Ectodermal cell (in vitro differentiated cells): ENCODE measurements at regions not wholly inside any gene's neighbourhood (a gene's known extent, or its start where the extent isn't known, plus 50 kb on each side); places are given as distances from the start of the nearest gene placed in this dataset.
"Not testable (repeated sequence)": the region's sequence is repeated elsewhere in the genome, so short reads cannot be mapped to it uniquely, and the experiment has no call there.

Experiments
- H3K27ac ChIP-seq: 2 replicates; pipeline ENCODE4 v1.7.0; 2013; ENCODE audit warnings: mild to moderate bottlenecking, low read depth, low read length; ENCODE audit not compliant: insufficient read depth, poor library complexity, severe bottlenecking
- H3K27me3 ChIP-seq: 2 replicates; pipeline ENCODE4 v1.7.0; 2013; ENCODE audit warnings: mild to moderate bottlenecking, low read length; ENCODE audit not compliant: insufficient read depth, control insufficient read depth, poor library complexity, severe bottlenecking
- H3K36me3 ChIP-seq: one replicate; pipeline ENCODE4 v1.7.0; 2013; ENCODE audit warnings: low read length; ENCODE audit not compliant: control insufficient read depth, insufficient read depth
- H3K4me1 ChIP-seq: one replicate; pipeline ENCODE4 v1.7.0; 2013; ENCODE audit warnings: low read length; ENCODE audit not compliant: control insufficient read depth, insufficient read depth
- H3K4me3 ChIP-seq: 2 replicates; pipeline ENCODE4 v1.7.0; 2013; ENCODE audit warnings: low read depth, low read length, control low read depth; ENCODE audit not compliant: insufficient read depth
- H3K9me3 ChIP-seq: 2 replicates; pipeline ENCODE4 v1.7.0; 2013; ENCODE audit warnings: mild to moderate bottlenecking, low read length, moderate library complexity; ENCODE audit not compliant: control insufficient read depth
- WGBS, 2 experiments: methylation state at CpG; one replicate each; pipeline ENCODE4 v1.1.7; 2013; ENCODE audit warnings: missing lambda C conversion rate in 2 of 2; 5-methylcytosine and 5-hydroxymethylcytosine counted together

GRCh38 chr14:96705422-96706092 lies 91.6 kb upstream of the VRK1 start:
- Histone ChIP-seq H3K9me3 (no peaks in the 10 kb centered on the region), H3K27me3 (no peaks in the 10 kb centered on the region), H3K4me1 (no peaks in the 10 kb centered on the region), H3K36me3 (no peaks in the 10 kb centered on the region), H3K4me3 (no peak overlapping the region), H3K27ac (no peak overlapping the region)
- WGBS, 2 experiments: 84 to 89% methylated on average over 10 of the region's 10 CpGs

DNA sequence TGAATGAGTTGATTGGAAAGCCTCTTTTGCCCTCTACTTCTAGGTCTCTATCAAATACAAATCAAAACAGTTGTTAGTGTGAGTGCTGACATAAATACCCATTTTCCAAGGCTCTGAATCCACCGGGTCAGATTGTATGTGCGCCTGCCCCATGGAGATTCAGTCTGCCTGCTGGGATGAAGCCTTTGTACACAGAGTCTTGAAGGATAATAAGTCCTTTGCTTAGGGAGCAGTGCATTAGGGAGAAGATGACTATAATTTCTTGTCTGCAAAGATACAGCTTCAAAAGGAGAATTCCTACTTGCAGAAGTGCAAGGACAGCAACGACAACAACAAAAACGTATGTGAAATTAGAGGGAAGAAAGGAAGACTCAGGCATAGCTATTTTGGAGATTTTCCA lies 90.3 kb upstream of the VRK1 start:
- WGBS, 2 experiments: 72 to 73% methylated on average over 4 of the region's 4 CpGs
- Histone ChIP-seq H3K9me3 (no peaks in the 10 kb centered on the region), H3K27me3 (no peaks in the 10 kb centered on the region), H3K27ac (no peak overlapping the region), H3K4me3 (no peak overlapping the region), H3K4me1 (no peaks in the 10 kb centered on the region), H3K36me3 (no peaks in the 10 kb centered on the region)

DNA sequence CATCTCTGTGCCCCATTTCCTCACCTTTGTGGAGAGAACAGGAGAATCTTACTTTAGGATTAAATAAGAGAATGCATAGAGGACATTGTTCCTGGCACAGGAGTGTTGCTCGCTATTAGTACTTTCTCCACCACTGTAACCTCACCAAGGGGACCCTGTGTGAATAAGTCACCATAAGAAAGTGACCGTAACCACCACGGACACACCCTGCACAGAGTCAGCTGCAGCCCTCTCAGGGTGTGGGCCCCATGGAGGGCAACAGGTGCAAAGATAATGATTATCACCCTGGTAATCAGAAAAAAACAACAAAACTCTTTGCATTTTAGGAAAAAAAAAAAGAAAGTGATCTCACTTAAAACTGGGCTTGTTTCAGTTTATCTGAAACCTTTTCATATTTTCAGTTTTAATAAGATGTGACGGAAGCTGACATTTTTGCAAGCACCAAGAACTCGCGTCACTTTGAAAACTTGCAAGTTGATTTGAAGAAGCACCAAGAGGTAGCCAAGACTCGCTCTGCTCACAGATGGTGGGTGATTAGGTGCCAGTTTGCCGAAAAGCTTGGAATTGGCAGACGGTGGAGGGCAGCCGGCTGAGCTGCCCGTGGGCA lies 87.0 kb upstream of the VRK1 start:
- WGBS, 2 experiments: 91 to 96% methylated on average over 11 of the region's 11 CpGs

DNA sequence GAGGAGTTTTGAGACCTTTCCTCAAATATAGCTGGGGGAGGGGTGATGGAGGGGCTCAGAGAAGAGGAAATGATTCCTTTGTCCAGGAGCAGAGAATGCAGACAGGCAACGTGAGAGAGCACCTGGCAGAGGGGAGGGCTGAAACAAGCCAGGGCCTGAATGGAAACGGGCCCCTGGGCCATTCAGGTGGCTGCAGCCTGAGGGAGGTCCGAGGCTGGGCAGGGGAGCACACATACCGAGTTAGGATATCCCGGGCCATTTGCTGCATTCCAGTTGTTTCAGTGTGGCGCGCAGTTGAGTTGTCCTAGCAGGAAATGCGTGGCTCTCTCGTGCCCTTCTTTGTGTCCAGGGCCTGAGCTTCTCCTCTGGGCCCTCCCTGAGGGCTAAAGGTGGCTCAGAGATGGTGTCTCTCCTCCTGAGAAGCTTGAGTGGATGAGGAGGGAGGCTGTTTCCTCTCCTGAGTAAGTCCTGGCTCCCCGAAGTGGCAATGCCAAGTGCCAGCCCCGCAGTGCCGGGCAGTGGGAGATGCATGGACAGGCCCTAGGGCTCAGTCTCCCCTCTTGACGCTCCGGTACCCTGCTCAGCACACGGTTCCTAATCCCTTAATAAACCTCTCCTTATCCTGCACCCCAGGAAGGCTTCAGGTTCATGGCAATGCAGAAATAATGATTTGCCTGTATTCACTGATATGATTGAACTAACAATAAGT lies 85.5 kb upstream of the VRK1 start:
- Histone ChIP-seq H3K4me1 (no peaks in the 10 kb centered on the region), H3K27me3 (no peaks in the 10 kb centered on the region), H3K9me3 (no peaks in the 10 kb centered on the region), H3K36me3 (no peaks in the 10 kb centered on the region), H3K27ac (no peak overlapping the region), H3K4me3 (no peak overlapping the region)
- 84 to 85% methylated on average over 15 of the region's 15 CpGs for WGBS, 2 experiments

More for the DNA sequence above, 87.0 kb upstream of the VRK1 start:
- H3K4me1 ChIP-seq: no peaks in the 10 kb centered on the region
- H3K27ac ChIP-seq: no peak overlapping the region
- no peaks in the 10 kb centered on the region for H3K36me3 ChIP-seq
- no peak overlapping the region for H3K4me3 ChIP-seq
- H3K9me3 ChIP-seq: no peaks in the 10 kb centered on the region
- no peaks in the 10 kb centered on the region for H3K27me3 ChIP-seq

- H3K27me3 ChIP-seq: no peaks in the 10 kb centered on the region
- WGBS, 2 experiments: 92 to 93% methylated on average over 7 of the region's 7 CpGs
Measured at GRCh38 chr14:96713426-96713825, 83.8 kb upstream of the VRK1 start.

GRCh38 chr14:96714537-96714936 lies 82.6 kb upstream of the VRK1 start:
- 89 to 90% methylated on average over 10 of the region's 10 CpGs for WGBS, 2 experiments
- not testable (repeated sequence) for H3K4me3 ChIP-seq, H3K27ac ChIP-seq, H3K27me3 ChIP-seq, H3K36me3 ChIP-seq, H3K4me1 ChIP-seq, H3K9me3 ChIP-seq

More at GRCh38 chr14:96713426-96713825, 83.8 kb upstream of the VRK1 start:
- H3K27ac ChIP-seq: no peak overlapping the region
- H3K4me1 ChIP-seq: no peaks in the 10 kb centered on the region
- no peaks in the 10 kb centered on the region for H3K36me3 ChIP-seq
- no peaks in the 10 kb centered on the region for H3K9me3 ChIP-seq
- no peak overlapping the region for H3K4me3 ChIP-seq

DNA sequence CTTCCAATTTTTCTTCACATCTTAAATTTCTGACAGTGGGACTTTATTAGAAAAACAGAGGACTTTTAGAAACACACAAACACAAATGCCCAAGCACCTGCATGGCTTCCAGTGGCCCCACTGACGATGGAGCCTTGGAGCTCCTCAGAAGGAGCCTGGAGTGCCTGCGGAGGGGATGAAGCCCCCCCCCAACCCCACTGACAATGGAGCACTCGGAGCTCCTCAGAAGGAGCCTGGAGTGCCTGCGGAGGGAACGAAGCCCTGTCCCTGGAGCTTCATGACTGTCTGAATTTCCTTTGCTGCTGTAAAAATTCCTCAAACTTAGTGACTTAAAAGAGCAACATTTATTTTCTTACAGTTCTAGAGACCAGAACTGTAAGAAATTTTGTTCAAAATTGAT lies 80.1 kb upstream of the VRK1 start:
- 57 to 59% methylated on average over 5 of the region's 5 CpGs for WGBS, 2 experiments
- no peaks in the 10 kb centered on the region for H3K36me3 ChIP-seq
- no peaks in the 10 kb centered on the region for H3K4me1 ChIP-seq
- no peak overlapping the region for H3K27ac ChIP-seq
- no peak overlapping the region for H3K4me3 ChIP-seq
- no peaks in the 10 kb centered on the region for H3K27me3 ChIP-seq
- no peaks in the 10 kb centered on the region for H3K9me3 ChIP-seq

GRCh38 chr14:96718407-96718806 lies 78.8 kb upstream of the VRK1 start:
- no peaks in the 10 kb centered on the region for H3K4me1 ChIP-seq
- no peaks in the 10 kb centered on the region for H3K27me3 ChIP-seq
- 81 to 86% methylated on average over 4 of the region's 4 CpGs for WGBS, 2 experiments
- no peak overlapping the region for H3K4me3 ChIP-seq
- no peak overlapping the region for H3K27ac ChIP-seq
- no peaks in the 10 kb centered on the region for H3K9me3 ChIP-seq
- H3K36me3 ChIP-seq: no peaks in the 10 kb centered on the region

DNA sequence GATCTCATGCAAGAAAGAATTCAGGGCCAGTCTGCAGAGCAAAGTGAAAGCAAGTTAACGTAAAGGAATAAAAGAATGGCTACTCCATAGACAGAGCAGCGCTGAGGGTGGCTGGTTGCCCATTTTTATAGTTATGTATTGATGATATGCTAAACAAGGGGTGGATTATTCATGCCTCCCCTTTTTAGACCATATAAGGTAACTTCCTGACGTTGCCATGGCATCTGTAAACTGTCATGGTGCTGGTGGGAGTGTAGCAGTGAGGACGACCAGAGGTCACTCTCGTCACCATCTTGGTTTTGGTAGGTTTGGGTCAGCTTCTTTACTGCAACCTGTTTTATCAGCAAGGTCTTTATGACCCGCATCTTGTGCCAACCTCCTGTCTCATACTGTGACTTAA lies 76.5 kb upstream of the VRK1 start:
- 90 to 95% methylated on average over 5 to 6 of the region's 6 CpGs for WGBS, 2 experiments
- H3K4me1 ChIP-seq: not testable (repeated sequence)

DNA sequence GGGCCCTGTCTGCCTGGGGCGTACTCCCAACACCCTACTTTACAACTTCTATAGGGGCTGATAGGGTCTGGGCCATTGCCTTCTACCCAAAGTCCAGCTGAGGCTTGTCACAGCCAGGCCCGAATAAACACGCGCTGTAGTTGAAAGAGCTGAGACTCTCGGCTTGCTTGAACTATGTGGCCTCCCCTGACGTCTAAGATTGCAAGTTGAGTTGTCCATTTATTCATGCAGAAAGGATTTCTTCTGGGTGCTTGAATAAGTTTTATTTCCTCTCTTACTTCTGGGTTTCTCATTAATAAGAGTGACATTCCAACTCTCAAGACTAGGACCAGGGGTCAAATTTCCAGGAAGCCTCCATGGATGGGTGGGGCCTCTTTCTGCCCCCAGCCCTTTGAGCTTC lies 74.4 kb upstream of the VRK1 start:
- H3K4me1 ChIP-seq: no peaks in the 10 kb centered on the region
- 94 to 96% methylated on average over 6 of the region's 6 CpGs for WGBS, 2 experiments

More for the DNA sequence above, 76.5 kb upstream of the VRK1 start:
- H3K27me3 ChIP-seq, H3K36me3 ChIP-seq, H3K9me3 ChIP-seq, H3K27ac ChIP-seq, H3K4me3 ChIP-seq: not testable (repeated sequence)

More for the DNA sequence above, 74.4 kb upstream of the VRK1 start:
- no peak overlapping the region for H3K27ac ChIP-seq
- H3K27me3 ChIP-seq: no peaks in the 10 kb centered on the region
- H3K4me3 ChIP-seq: no peak overlapping the region
- H3K36me3 ChIP-seq: no peaks in the 10 kb centered on the region
- H3K9me3 ChIP-seq: no peaks in the 10 kb centered on the region
